GM21526 (cell line): ENCODE measurements at regions not wholly inside any gene's neighbourhood (a gene's known extent, or its start where the extent isn't known, plus 50 kb on each side); places are given as distances from the start of the nearest gene placed in this dataset.
A peak's percentile ranks its signal among the peaks of the same experiment; 100 is the strongest.

ENCODE experiments used
- ATAC-seq: cut with Tn5 transposase; IDR thresholded peaks from one replicate; pipeline ENCODE4 v1.9.1; 2021; ENCODE audit warnings: moderate library complexity; ENCODE audit not compliant: unreplicated experiment, low FRiP score

DNA sequence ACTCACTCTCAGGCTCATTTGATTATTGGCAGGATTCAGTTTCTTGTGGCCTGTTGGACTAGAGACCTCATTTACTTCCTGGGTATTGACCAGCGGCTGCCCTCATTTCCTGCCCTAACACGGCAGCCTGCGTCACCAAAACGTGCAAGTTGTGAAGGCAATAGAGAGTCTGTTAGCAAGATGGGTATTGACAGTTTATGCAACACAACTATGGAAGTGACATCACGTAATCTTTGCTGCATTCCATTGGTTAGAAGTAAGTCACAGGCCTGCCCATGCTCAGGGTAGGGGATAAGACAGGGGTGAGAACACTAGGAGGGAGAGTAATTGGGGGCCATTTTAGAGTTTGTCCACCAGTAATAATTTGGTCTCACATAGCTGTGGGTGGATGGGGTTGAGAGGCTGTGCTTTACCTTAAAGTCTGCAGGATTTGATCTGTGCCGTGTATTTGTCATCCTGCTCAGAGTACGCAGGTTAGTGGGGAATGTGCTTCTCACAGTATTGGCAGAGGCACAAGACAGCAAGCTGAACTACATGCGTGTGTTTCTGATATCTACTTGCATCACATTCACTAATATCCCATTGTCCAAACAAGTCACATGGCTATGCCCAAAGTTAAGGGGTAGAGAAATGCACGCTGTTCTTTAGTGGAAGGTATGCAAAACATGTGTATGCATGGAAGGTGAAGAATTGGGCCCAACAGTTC, 83.3 kb downstream of the EDEM1 start:
- ATAC-seq, result no peak

- no peak for ATAC-seq
Measured at GRCh38 chr3:5271372-5271683, 83.8 kb downstream of the EDEM1 start.

DNA sequence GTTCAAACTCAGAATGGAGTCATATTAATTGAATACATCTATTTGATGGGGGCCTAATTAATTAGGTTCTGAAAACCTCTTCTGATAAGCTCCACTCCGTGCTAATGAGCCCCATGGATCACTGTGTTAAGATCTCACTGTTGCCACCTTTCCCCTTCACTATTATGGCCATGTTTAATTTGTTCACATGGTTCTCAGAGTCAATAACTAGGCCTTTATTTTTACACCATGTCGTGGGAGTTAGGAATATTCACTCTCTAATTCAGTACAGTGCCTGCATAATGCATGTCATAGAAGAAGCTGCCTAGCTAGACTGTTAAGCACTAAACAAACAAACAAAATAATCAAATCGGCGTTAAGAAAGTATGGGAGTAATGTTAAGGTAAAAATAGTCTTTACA, 84.9 kb downstream of the EDEM1 start:
- no peak for ATAC-seq

- no peak for ATAC-seq
Measured at GRCh38 chr3:5274091-5274490, 86.6 kb downstream of the EDEM1 start.

DNA sequence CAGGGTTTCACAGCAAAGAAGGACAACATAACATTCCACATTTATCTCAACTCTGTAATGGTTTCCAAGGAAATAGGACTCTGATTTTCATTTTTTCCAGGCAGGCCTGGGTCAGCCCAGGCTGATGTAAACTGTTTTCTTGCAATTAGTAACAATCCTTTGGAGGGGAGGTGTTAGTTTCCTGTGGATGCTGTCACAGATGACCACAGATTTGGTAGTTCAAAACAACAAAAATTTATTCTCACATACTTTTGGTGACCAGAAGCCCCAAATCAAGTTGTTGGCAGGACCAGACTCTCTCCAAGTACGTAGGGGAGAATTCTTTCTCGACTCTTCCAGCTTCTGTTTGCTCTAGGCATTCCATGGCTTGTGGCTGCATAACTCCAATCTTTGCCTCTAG, 88.0 kb downstream of the EDEM1 start:
- no peak for ATAC-seq

DNA sequence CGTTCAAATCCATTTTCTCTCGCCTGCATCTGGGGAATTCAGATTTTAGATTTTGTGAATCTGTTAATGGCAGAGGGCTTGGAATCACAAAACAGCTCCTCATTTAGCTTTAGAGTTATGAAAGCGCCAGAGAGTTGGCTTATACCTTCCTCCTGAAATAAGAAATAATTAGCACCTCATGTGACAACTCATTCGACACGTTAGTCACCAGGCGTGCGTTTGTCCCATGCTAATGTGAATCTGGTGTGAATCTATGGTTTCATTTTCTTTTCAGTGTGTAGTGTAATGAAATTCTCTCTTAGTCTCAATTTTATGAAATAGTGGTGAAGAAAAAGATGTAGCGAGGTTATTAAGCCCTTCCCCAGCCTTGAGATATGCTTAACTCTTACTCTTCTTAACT, 89.4 kb downstream of the EDEM1 start:
- no peak for ATAC-seq

- ATAC-seq, result no peak
Measured at GRCh38 chr3:5277612-5278236, 90.2 kb downstream of the EDEM1 start.

DNA sequence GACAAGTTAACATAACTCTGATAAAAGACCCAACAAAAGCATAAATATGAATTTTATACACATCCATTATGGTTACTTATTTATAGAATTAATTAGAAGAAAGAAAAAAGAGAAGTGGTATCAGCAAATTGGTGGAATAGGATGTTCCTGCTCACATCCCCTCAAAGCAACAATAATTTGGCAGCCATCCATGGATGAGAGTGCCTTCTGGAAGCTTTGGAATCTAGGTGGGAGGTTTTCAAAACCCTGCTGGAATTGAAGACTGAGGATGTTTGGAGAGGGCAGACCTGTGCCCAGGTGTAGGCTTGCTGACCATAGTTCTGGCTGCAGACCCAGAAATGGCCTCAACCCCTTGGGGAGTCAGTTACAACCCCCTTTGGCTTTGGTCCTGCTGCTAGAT, 91.2 kb downstream of the EDEM1 start:
- no peak for ATAC-seq

- ATAC-seq, result no peak
Measured at GRCh38 chr3:5282703-5283102, 95.2 kb downstream of the EDEM1 start.

DNA sequence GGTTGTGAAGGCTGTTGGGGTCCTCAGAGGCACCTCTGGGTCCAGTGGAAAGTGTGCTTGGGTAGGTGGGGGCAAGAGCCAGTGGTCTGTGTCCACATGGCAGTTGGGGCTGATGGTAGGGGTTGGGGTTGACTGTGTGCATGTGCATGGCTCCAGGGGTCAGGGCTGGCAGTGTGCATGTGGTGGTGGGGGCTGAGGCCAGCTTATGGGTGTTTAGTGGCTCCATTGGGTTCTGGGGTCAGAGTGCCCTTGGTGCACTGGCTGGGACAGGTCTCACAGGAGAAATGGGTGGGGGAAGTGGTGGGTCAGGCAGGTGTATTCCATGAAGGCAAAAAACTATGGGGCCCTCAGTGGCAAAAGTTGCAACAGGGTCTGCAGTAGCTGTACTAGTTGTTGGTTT, 97.9 kb downstream of the EDEM1 start:
- ATAC-seq, result no peak

DNA sequence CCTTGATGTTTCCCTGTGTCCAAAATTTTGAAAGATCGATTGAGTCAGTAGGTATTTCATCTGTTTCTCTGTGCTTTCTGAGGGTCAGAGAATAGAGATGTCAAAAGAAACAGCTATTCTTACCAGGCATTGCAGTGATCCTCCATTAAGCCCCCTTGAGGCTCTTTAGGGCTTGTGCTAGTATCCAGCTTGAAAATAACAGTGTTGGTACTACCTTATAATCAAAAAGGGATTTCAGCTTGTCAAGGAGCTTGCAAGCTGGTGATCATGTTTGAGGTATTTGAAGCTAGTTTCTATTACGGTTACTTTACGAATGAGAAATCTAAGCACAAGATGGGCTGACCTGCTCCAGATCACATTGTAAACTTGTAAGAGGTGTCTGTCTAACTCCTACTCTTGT, 103.4 kb downstream of the EDEM1 start:
- no peak for ATAC-seq

GRCh38 chr3:5292512-5292911, 105.0 kb downstream of the EDEM1 start:
- no peak for ATAC-seq

- ATAC-seq, result no peak
Measured at GRCh38 chr3:5293207-5293606, 105.7 kb downstream of the EDEM1 start.

DNA sequence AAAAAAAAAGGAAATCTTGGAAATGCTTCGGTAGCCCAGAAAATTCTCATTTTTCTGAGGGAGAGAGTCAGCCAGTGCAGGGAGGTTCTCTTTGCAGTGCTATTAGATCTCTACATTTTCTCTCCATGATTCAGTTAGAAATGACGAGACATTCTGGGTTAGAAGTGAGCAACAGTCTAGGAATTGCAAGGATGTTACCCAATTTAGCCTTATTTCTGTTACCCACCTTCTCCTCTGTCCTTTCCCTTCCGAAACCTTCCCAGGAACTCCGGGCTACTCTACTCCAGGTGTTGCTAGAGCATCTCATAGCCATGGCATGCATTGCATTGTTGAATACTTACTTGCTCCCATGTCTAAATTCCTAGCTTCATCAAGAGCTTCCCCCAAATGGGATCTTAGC, 106.8 kb downstream of the EDEM1 start:
- ATAC-seq, result no peak

DNA sequence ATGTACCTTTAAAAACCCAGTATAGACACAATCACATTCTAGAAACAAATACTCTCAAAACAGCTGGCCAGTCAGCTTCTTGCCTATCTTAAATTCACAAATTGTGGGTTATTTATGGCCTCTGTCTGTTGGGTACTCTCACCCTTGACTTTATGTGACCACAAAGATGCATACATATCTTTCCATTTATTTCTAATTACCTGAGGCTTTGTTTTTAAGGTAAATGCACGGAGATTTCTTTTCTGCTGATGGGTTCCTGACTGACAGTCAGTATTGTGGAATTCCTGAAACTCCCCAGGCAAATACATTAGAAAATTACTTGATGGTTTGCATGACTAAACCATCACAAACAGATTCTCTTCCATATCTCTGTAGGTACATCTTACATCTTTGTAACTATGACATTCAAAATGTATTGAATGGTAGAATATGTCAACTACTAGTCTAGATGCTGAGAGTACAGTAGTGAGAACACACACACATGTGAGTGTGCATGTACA, 107.7 kb downstream of the EDEM1 start:
- no peak for ATAC-seq

GRCh38 chr3:5296362-5296761, 108.9 kb downstream of the EDEM1 start:
- no peak for ATAC-seq

GRCh38 chr3:5297895-5298294, 110.4 kb downstream of the EDEM1 start:
- ATAC-seq, result peak; percentile 6

DNA sequence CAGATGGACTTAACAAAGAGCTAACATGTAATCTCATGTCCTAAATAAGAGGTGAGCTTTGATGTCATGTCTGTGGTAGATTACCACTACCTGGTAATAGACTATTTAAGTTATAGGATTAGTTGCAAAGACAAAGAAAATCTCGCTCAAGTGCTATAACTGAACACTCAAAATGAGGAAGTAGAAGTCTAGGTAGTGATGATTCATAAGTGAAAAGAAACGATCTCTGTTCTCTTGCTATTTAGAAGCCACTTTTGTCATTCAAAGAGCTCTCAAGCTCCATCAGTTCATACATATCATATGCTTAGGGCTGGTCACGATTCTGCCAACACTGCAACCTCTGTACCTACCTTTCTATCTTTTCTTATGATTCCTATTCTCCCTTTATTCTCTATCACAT, 110.9 kb downstream of the EDEM1 start:
- peak; percentile 99 for ATAC-seq

DNA sequence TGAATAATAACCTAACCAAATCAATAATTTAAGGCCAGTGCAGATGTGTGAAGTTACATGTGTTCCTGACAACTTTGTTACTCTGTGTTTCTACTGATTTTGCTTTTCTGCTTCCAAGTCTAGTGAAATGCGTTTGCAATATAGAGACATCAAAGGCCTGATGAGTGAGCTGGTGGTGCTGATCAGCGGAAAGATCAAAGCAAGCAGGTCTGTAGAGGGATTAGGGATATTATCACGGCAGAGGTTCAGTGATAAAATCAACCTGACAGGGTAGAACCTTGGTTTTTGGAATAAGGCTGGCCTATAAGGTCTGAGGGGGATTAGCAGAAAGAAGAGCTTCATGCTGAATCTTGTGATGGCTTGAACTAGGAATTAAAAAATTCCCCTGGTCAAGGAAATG, 111.7 kb downstream of the EDEM1 start:
- ATAC-seq, result no peak

DNA sequence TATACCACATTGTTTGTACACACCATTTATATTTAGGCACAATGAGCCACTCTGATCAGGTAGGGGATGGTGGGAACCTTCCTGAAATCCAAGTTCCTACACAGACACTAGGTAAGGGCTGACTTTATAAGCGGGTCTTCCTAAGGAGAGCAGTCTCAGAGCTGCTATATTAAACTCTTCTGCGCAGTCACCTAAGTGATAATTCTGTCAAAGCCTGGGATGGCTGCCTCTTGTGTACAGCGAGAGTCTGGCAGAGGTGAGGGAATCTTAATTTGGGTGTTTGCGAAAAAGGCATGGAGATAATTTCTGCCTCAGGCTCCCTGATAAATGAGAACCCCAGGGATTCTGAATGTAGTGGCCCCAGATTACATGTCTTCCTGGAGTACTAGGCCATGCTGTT, 113.1 kb downstream of the EDEM1 start:
- ATAC-seq, result no peak

GRCh38 chr3:5301651-5302297, 114.3 kb downstream of the EDEM1 start:
- ATAC-seq, result no peak

GRCh38 chr3:5302661-5303060, 115.2 kb downstream of the EDEM1 start:
- ATAC-seq, result no peak
